Stimulated activated memory B cell treated with anti-CD40 and anti-IgM and Interleukin-4, amounts not matched to agents 10 μg/mL and 1 μg/mL and 100 μg/mL, for 72 hours (primary cell): ENCODE measurements at regions not wholly inside any gene's neighbourhood (a gene's known extent, or its start where the extent isn't known, plus 50 kb on each side); places are given as distances from the start of the nearest gene placed in this dataset.

ENCODE experiments used
- ATAC-seq: fragments of 150-1000 bp; cut with Tn5 transposase; 2 replicates; pipeline ENCODE4 v1.10.0; 2021
- H3K27ac Mint-ChIP-seq: one replicate; pipeline ENCODE4 v1.8.0; 2022; ENCODE audit warnings: mild to moderate bottlenecking, mixed read lengths
- H3K27me3 Mint-ChIP-seq: one replicate; pipeline ENCODE4 v1.8.0; 2022; ENCODE audit warnings: mixed read lengths
- H3K36me3 Mint-ChIP-seq: one replicate; pipeline ENCODE4 v1.8.0; 2022; ENCODE audit warnings: mixed read lengths
- H3K4me1 Mint-ChIP-seq: one replicate; pipeline ENCODE4 v1.8.0; 2022; ENCODE audit warnings: mixed read lengths
- H3K4me3 Mint-ChIP-seq: one replicate; pipeline ENCODE4 v1.8.0; 2022; ENCODE audit warnings: mild to moderate bottlenecking, moderate library complexity, mixed read lengths
- H3K9me3 Mint-ChIP-seq: one replicate; pipeline ENCODE4 v1.8.0; 2022; ENCODE audit warnings: mixed read lengths

DNA sequence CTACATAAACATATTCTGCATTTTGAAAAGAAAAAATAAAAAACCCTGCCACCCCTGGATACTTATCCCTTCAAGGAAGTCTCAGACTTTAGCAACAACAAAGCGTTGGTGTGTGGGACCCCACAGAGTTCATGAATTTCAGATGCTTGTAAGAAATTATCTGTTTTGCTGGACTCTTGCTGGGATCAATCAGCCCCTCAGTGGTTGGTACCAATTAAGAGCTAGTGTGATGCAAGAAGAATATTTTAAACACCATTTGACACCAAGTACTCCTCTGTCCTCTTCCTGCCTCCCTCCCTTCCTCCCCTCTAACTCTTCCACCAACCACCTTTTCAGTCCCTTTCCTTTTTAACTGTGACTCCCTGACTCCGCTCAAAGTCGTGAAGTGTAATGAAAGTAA is 51.5 kb downstream of the SST start:
- Mint-ChIP-seq H3K36me3 (no peaks in the 10 kb centered on the region), H3K27me3 (peaks cover 10% of the 10 kb centered on the region), H3K9me3 (no peaks in the 10 kb centered on the region), H3K27ac (no peak overlapping the region), H3K4me1 (no peaks in the 10 kb centered on the region), H3K4me3 (no peak overlapping the region)
- no peak for ATAC-seq

DNA sequence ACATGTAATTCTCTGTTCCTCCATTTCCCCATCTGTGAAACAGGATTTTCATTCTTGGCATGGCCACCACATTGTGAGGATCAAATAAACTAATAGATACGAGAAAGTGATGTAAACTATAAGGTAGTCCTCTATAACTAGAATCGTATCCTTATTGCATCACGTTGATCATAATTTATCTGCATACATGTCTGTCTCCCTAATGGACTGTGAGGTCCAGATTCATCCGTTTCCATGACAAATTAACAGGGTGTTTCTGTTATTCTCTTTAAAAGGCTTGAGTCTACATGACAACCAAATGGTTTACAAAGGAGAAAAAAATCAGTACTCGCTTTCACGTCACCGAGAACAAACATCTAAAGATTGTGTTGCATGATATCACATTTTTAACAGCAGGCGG is 53.0 kb downstream of the SST start:
- H3K4me3 Mint-ChIP-seq: no peak overlapping the region
- H3K27me3 Mint-ChIP-seq: peaks cover 18% of the 10 kb centered on the region
- H3K27ac Mint-ChIP-seq: no peak overlapping the region
- no peaks in the 10 kb centered on the region for H3K9me3 Mint-ChIP-seq
- H3K4me1 Mint-ChIP-seq: no peaks in the 10 kb centered on the region
- H3K36me3 Mint-ChIP-seq: no peaks in the 10 kb centered on the region
- no peak for ATAC-seq

DNA sequence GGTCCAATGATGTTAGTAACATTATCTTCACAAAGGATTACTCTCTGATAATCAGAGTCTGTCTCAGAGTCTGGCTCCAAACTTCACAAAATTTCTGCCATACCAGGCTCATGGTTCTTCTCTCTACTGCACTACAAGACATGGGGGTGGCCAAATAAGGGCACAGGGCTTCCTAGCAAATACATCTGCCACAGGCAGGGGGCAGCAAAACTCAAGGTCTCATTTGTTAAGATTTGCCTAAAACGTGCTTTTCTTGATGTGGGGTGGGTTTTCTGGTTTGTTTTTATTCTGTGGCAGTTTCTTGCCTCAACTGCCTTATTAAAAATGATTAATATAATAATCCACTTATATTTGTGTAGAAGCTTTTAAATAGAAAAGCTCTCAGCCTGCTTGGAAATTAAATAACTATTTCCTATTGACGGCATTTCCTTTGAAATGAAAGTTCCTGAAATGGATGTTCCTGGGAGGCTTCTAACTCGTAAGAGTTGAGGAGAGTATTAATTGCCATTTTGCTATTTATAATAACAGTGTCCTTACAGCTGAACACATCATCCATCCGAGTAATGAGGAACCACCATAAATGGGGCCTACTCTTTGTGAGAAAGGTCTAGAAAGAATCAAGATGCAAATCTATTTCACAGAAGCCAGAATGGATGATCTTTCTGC is 53.8 kb downstream of the SST start:
- Mint-ChIP-seq H3K9me3 (no peaks in the 10 kb centered on the region), H3K4me3 (no peak overlapping the region), H3K36me3 (no peaks in the 10 kb centered on the region), H3K27me3 (peaks cover 25% of the 10 kb centered on the region), H3K27ac (no peak overlapping the region), H3K4me1 (no peaks in the 10 kb centered on the region)
- ATAC-seq: peak; percentile 52

DNA sequence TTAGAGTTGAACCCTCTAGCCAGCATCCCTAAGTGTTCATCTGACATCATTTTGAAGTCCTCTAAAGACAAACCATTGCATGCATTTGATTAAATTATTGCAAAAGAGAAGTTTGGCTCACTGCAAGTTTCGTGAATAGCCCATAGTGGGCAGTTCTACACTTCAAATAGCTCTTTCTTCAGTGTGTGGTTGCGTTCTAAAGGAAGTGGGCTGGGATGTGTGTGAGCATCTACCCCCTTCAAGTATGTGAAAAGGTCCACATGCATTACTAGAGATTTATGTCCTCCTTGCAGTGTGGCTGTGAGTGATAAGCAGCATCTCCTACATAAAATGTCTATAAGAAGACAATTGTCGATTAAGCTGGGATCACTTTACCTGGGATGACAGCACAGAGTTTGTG is 54.6 kb downstream of the SST start:
- H3K4me1 Mint-ChIP-seq: no peaks in the 10 kb centered on the region
- no peak overlapping the region for H3K27ac Mint-ChIP-seq
- no peak for ATAC-seq
- H3K27me3 Mint-ChIP-seq: peaks cover 33% of the 10 kb centered on the region
- no peaks in the 10 kb centered on the region for H3K9me3 Mint-ChIP-seq
- H3K36me3 Mint-ChIP-seq: no peaks in the 10 kb centered on the region
- no peak overlapping the region for H3K4me3 Mint-ChIP-seq

DNA sequence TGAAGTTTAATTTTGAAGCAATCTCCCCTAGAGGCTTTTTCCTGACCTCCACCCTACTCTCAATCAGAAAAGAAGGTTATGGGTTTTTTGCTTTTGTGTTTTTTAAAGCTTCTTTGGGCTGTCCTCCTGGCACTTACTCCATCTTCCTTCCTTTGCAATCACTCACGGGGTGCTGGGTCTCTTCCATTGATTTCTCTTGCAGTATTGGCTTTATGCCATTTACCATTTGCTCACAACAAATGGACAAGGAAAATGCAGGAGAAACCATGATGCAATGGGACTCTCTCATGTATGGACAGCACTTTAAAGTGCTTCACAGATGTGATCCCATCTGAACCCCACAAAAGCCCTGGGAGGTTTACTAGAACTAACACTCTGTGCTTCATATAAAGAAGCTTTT is 57.5 kb downstream of the SST start:
- H3K27me3 Mint-ChIP-seq: peaks cover 62% of the 10 kb centered on the region
- no peak overlapping the region for H3K4me3 Mint-ChIP-seq
- H3K9me3 Mint-ChIP-seq: no peaks in the 10 kb centered on the region
- H3K36me3 Mint-ChIP-seq: no peaks in the 10 kb centered on the region
- ATAC-seq: no peak
- H3K27ac Mint-ChIP-seq: no peak overlapping the region
- no peaks in the 10 kb centered on the region for H3K4me1 Mint-ChIP-seq

DNA sequence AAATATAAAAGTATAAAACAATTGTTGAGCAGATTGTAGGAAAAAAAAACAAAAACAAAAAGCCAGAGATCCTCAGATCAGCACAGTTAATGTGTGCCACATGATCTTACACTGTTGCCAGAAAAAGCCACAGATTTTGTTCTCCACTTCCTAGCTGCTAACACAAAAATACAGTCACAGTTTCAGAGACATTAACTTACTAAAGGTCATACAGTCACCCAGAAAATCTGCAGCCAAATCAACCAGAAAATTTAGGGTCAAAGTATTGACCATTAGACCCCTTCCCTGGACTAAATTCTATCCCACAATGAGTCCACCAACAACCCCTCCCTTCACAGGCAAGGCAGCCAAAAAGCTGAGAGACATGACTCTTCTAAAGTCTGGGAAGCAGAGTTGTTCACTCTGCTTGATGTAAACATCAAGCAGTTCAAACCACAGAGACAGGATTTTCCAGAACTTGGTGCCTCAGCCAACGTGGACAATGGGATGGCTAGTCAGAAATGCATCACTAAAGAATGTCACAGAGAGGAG is 59.1 kb downstream of the SST start:
- H3K36me3 Mint-ChIP-seq: no peaks in the 10 kb centered on the region
- no peaks in the 10 kb centered on the region for H3K4me1 Mint-ChIP-seq
- ATAC-seq: no peak
- no peaks in the 10 kb centered on the region for H3K9me3 Mint-ChIP-seq
- no peak overlapping the region for H3K4me3 Mint-ChIP-seq
- peaks cover 78% of the 10 kb centered on the region for H3K27me3 Mint-ChIP-seq
- no peak overlapping the region for H3K27ac Mint-ChIP-seq

DNA sequence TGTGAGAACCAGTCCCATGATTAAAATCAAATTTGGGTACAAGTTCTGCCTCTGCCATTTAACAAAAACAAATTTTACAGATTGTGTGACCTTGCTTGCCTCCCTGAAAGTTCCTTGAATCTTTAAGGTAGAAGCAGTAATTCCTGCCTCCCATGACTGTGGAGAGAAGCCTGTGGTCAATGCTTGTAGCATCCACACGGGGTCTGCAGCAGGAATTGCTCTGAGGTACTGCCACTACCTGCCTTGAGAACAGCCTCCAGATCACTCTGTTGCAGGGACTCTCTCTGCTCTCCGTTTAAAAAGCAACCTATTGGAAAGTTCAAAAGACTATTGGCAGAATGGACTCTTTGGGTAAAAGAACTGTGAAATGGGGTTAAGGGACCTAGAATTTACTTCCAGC is 75.9 kb downstream of the SST start:
- H3K27me3 Mint-ChIP-seq: peaks cover 77% of the 10 kb centered on the region
- H3K4me3 Mint-ChIP-seq: no peak overlapping the region
- ATAC-seq: no peak
- no peaks in the 10 kb centered on the region for H3K4me1 Mint-ChIP-seq
- no peaks in the 10 kb centered on the region for H3K9me3 Mint-ChIP-seq
- H3K36me3 Mint-ChIP-seq: no peaks in the 10 kb centered on the region
- no peak overlapping the region for H3K27ac Mint-ChIP-seq

DNA sequence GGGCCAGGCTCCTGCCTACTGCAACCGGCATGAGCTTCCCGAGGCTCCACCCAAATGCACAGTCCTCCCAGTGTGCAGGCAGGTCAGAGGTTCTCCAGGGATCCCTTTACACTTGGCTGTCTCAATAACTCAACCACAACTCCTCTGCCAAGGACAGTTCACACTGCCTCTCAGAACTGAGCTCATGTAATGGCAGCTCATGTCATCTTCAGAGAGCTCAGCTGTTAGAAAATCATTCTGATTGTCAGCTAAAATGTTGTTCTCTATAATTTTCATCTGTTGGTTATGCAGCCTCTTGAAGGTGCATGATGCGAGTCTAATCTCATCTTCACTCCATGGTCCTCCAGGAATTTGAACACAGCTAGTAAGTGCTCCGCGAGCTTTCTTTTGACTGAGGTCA is 76.7 kb downstream of the SST start:
- Mint-ChIP-seq H3K36me3 (no peaks in the 10 kb centered on the region), H3K27me3 (peaks cover 69% of the 10 kb centered on the region), H3K27ac (no peak overlapping the region), H3K9me3 (no peaks in the 10 kb centered on the region), H3K4me3 (no peak overlapping the region), H3K4me1 (no peaks in the 10 kb centered on the region)
- ATAC-seq: no peak

DNA sequence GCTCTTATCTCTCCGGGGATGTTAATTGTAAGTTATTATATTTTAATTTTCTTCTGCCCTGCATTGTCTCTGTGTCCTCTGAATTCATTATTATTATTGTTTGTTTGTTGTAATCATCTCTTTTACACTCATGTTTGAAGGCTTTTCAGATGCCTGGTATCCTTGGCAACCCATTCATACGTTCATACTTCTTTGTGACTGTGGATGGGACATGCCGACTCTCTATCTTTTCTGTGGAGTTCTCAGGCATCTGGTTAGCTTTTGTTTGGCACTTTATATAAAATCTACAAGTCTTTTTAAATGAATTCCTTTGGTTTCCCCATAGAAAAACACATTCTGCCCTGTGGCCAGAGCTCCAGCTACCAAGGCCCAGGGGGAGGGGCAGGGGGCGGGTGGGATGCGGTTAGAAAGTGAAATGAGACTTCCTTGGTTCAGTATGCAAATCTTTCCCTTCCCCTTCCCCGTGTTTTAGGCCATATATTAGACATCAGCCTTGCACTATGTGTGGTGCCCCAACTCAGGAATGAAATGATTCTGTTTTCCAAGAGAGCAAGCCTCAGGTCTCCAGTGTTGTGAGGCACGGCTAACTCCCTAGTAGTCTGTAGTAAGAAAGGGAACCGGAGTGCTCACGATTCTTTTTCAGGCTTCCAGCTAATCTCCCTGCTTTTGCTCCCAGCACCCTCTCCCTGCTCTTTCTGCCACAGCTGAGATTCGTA is 79.2 kb downstream of the SST start:
- H3K9me3 Mint-ChIP-seq: no peaks in the 10 kb centered on the region
- no peaks in the 10 kb centered on the region for H3K36me3 Mint-ChIP-seq
- peaks cover 71% of the 10 kb centered on the region for H3K27me3 Mint-ChIP-seq
- no peak overlapping the region for H3K4me3 Mint-ChIP-seq
- H3K4me1 Mint-ChIP-seq: peaks cover 4% of the 10 kb centered on the region
- no peak overlapping the region for H3K27ac Mint-ChIP-seq
- ATAC-seq: no peak

DNA sequence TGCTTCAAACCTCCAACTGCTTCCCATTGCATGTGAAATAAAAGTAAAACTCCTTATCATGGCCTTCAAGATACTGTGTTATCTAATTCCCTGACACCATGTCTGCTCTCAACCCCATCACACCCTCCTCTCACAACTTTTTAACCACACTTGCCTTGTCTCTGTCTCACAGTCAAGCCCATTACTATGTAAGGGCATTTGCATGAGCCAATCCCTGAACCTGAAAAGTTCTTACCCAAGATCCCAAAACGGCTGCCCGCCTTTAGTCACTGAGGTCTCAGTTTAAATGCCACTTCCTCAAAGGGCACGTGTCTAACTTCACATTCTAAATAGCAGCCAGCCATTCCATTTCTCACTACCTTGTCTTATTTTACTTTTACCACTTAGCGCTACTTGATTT is 83.1 kb downstream of the SST start:
- Mint-ChIP-seq H3K27me3 (peaks cover 63% of the 10 kb centered on the region), H3K4me1 (peaks cover 4% of the 10 kb centered on the region), H3K9me3 (peaks cover 3% of the 10 kb centered on the region), H3K27ac (no peak overlapping the region), H3K36me3 (no peaks in the 10 kb centered on the region), H3K4me3 (no peak overlapping the region)
- no peak for ATAC-seq

DNA sequence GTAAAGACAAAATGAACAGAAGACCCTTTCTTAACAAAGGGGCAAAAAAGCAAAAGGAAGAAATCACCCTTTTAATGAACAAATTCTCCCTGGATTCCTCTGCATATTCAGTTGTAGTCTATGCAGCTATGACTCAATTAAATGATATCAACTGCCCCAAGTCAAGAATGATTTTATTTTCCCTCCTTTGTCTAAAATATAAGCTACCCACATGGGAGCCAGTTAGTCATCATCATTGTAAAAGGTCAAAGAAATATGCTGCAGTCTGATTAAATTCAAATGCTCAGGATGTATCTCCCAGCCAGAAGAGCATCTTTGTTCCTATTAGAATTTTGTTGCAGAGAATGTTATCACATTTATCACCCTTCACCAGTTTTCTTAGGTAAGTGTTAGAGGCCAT is 84.0 kb downstream of the SST start:
- no peak overlapping the region for H3K4me3 Mint-ChIP-seq
- H3K36me3 Mint-ChIP-seq: no peaks in the 10 kb centered on the region
- peaks cover 5% of the 10 kb centered on the region for H3K9me3 Mint-ChIP-seq
- H3K4me1 Mint-ChIP-seq: peaks cover 4% of the 10 kb centered on the region
- ATAC-seq: no peak
- no peak overlapping the region for H3K27ac Mint-ChIP-seq
- H3K27me3 Mint-ChIP-seq: peaks cover 55% of the 10 kb centered on the region

DNA sequence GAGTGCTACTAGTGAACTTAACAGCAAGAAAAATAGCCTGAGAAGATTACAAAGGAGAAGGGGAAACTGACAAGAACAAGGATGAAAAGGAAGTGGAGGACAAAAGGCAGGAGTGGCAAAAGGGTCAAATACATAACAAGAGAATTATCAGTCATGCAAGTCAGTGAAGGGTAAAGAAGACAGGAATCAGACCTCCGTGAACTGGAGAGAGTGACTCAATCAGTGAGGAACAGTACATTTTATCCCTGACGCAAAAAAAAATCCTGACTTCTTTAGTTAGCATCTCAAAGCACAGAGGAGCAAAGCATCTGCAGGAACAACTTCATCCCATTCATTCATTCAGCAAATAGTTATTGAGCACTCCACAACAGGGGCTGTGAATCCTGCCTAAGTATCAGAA is 97.8 kb downstream of the SST start:
- Mint-ChIP-seq H3K36me3 (no peaks in the 10 kb centered on the region), H3K27ac (no peak overlapping the region), H3K27me3 (peaks cover 19% of the 10 kb centered on the region), H3K4me3 (no peak overlapping the region), H3K9me3 (no peaks in the 10 kb centered on the region), H3K4me1 (no peaks in the 10 kb centered on the region)
- no peak for ATAC-seq

DNA sequence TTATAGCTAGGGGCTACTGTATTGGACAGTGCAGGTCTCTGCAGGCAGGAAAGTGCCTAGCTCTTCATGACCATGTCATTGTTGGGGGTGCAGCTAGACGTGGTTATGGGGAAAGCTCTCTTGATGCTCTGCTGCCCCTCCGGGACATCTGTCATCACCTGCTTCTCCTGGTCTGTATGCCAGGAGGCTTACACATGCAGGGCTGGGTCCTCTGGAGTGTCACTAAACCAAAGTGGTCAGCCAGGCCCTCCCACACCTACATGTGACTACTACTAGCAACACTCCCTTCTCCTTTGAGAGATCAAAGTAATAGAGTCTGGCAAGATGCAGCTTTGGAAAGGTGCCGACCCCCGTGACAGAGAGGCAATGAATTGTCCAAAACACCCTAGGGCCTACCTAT is 98.5 kb downstream of the SST start:
- no peak for ATAC-seq
- Mint-ChIP-seq H3K4me1 (no peaks in the 10 kb centered on the region), H3K27me3 (peaks cover 21% of the 10 kb centered on the region), H3K4me3 (no peak overlapping the region), H3K36me3 (no peaks in the 10 kb centered on the region), H3K27ac (no peak overlapping the region), H3K9me3 (no peaks in the 10 kb centered on the region)

DNA sequence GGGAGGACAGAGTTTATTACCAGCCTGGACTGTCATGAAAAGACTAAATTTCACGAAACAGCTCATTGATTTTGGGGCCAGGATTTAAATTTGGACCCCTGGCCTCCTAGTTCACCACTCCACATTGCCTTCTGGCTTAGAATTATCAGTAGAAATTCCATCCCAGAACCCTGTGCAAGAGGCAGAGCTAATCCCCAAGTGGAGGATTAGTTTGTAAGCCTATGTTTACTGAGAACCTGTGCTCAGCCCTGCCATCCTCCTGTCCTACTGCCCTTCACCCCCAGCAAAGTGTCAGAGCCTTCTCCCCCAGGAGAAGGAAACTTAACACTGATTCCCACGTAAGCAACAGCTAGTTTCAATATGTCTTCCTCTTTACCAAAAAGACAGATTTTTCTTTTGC is 99.4 kb downstream of the SST start:
- Mint-ChIP-seq H3K9me3 (no peaks in the 10 kb centered on the region), H3K36me3 (no peaks in the 10 kb centered on the region), H3K4me3 (no peak overlapping the region), H3K27ac (no peak overlapping the region), H3K27me3 (peaks cover 22% of the 10 kb centered on the region), H3K4me1 (no peaks in the 10 kb centered on the region)
- no peak for ATAC-seq

DNA sequence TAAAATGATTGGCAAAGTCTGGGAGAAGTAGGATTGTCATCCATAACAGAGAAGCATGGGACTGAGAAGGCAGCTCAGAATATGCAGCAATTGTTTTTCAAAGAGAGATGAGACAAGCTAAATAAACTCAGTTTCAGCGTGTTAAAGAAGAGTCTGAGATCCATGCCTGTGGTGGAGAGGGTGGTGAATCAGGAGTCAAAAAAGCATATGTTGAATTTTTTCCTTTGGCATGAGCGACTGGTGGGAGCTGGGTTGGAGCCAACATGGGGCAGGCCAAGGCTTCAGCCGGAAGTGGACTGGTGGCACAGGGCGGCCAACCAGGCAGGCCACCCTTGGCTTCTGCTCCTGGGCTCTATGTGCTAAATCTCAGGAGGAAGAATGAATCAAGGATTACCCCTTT is 102.0 kb downstream of the SST start:
- peaks cover 39% of the 10 kb centered on the region for H3K27me3 Mint-ChIP-seq
- H3K36me3 Mint-ChIP-seq: no peaks in the 10 kb centered on the region
- H3K4me3 Mint-ChIP-seq: no peak overlapping the region
- no peaks in the 10 kb centered on the region for H3K9me3 Mint-ChIP-seq
- no peaks in the 10 kb centered on the region for H3K4me1 Mint-ChIP-seq
- ATAC-seq: no peak
- H3K27ac Mint-ChIP-seq: no peak overlapping the region

DNA sequence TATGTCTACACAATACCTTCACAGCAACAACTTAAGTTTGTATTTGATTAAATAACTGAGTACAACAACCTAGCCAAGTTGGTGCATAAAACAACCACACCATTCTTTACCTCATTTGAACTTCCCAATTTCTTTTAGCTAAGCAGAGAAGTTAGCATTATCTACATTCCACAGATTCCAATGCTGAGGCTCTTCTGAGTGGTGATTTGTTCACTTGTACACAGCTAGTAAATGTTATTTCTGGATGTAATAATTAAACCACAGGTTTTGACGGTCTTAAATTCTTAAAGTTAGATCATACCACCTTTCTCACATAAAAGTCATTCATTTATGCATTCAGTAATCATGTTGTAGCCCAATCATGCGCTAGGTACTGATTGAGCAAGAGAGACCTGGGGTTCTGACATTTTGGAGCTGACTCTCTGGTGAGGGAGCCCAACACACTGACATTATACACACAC is 102.5 kb downstream of the SST start:
- no peaks in the 10 kb centered on the region for H3K4me1 Mint-ChIP-seq
- no peaks in the 10 kb centered on the region for H3K36me3 Mint-ChIP-seq
- no peaks in the 10 kb centered on the region for H3K9me3 Mint-ChIP-seq
- no peak overlapping the region for H3K4me3 Mint-ChIP-seq
- ATAC-seq: no peak
- no peak overlapping the region for H3K27ac Mint-ChIP-seq
- peaks cover 39% of the 10 kb centered on the region for H3K27me3 Mint-ChIP-seq
